HEK293 (cell line): ENCODE measurements at regions not wholly inside any gene's neighbourhood (a gene's known extent, or its start where the extent isn't known, plus 50 kb on each side); places are given as distances from the start of the nearest gene placed in this dataset.

Experiments used
- CTCF ChIP-seq: fragments of 450-650 bp; formaldehyde crosslinking; IDR thresholded peaks from 2 replicates; pipeline ENCODE4 v1.5.1; 2016; ENCODE audit warnings: missing biosample characterization, missing genetic modification characterization
- GFI1B ChIP-seq: fragments of 450-650 bp; formaldehyde crosslinking; IDR thresholded peaks from 2 replicates; pipeline ENCODE4 v1.5.1; 2016; ENCODE audit warnings: missing biosample characterization, missing genetic modification characterization
- OSR2 ChIP-seq: fragments of 450-650 bp; formaldehyde crosslinking; IDR thresholded peaks from 2 replicates; pipeline ENCODE4 v1.5.1; 2016; ENCODE audit warnings: missing biosample characterization, missing genetic modification characterization
- TSHZ1 ChIP-seq: fragments of 450-650 bp; formaldehyde crosslinking; IDR thresholded peaks from 2 replicates; pipeline ENCODE4 v1.5.1; 2016; ENCODE audit warnings: missing biosample characterization, missing genetic modification characterization, borderline replicate concordance
- ZFP41 ChIP-seq: fragments of 450-650 bp; formaldehyde crosslinking; IDR thresholded peaks from 2 replicates; pipeline ENCODE4 v1.5.1; 2016; ENCODE audit warnings: missing biosample characterization, missing genetic modification characterization, borderline replicate concordance
- ZNF114 ChIP-seq: fragments of 450-650 bp; formaldehyde crosslinking; IDR thresholded peaks from 2 replicates; pipeline ENCODE4 v1.5.0; 2017; ENCODE audit warnings: missing biosample characterization, missing genetic modification characterization

- TF ChIP-seq TSHZ1 (tag by site-specific recombination) (no peak), GFI1B (tag by site-specific recombination) (no peak), CTCF (no peak), ZFP41 (tag by site-specific recombination) (no peak), OSR2 (no peak), ZNF114 (tag by site-specific recombination) (no peak)
Observed at GRCh38 chr14:105857826-105858675, 331.7 kb downstream of the TMEM121 start.
